ENCODE measurements at regions not wholly inside any gene's neighbourhood (a gene's known extent, or its start where the extent isn't known, plus 50 kb on each side); places are given as distances from the start of the nearest gene placed in this dataset.
A peak's percentile ranks its signal among the peaks of the same experiment; 100 is the strongest.

DNA sequence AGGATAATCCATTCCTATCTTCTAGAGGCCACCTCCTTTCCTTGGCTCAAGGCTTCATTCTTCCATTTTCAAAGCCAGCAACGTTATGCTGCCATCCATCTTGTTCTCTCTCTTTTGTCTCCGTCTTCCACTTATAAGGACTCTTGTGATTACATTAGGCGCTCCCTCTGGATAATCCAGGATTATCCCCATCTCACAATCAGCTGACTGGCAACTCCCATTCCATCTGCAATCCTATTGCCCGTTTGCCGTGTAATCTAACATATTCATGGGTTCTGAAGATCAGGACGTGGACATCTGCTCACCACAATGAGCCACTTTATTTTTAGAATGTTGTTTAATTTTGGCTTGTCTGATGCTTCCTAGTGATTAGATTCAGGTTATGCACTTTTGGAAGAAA lies 89.3 kb downstream of the EBNA1BP2 start:
- H3K27ac Mint-ChIP-seq (ENCODE audit: low read depth, unreplicated experiment) = no peak overlapping the region
- no peak for TF ChIP-seq CTCF (IDR thresholded peaks at IDR 0.05; ENCODE audit: unreplicated experiment)
- H3K4me1 Mint-ChIP-seq (ENCODE audit: insufficient read depth, unreplicated experiment) = no peaks in the 10 kb centered on the region
- no peaks in the 10 kb centered on the region for H3K9me3 Mint-ChIP-seq (ENCODE audit: unreplicated experiment)
- ChIA-PET POLR2A (no interaction called here), CTCF (interaction anchor here (1.3 kb wide), 1 partner anchor 169 kb away, joined by 5 read pairs; no protein-coding TSS in a partner anchor)
- H3K27me3 Mint-ChIP-seq (ENCODE audit: insufficient read depth, unreplicated experiment) = peaks cover 15% of the 10 kb centered on the region
- DNase-seq (ENCODE audit: unreplicated experiment) = no peak
- intact Hi-C loops (cut with micrococcal nuclease) = no loop called here
- no peak overlapping the region for H3K4me3 Mint-ChIP-seq (ENCODE audit: unreplicated experiment)
- H3K36me3 Mint-ChIP-seq (ENCODE audit: insufficient read depth, unreplicated experiment) = no peaks in the 10 kb centered on the region
- no TSS peak for BruUV-seq (replicated peaks)

GRCh38 chr1:43077273-43077672 lies 94.8 kb downstream of the EBNA1BP2 start:
- H3K36me3 Mint-ChIP-seq (ENCODE audit: insufficient read depth, unreplicated experiment) = no peaks in the 10 kb centered on the region
- intact Hi-C loops (cut with micrococcal nuclease) = loop anchor here (10.0 kb wide), 1 partner anchor 148 kb away; no protein-coding TSS in a partner anchor
- no peaks in the 10 kb centered on the region for H3K27me3 Mint-ChIP-seq (ENCODE audit: insufficient read depth, unreplicated experiment)
- H3K27ac Mint-ChIP-seq (ENCODE audit: low read depth, unreplicated experiment) = no peak overlapping the region
- peak; percentile 32 for DNase-seq (ENCODE audit: unreplicated experiment)
- ChIA-PET POLR2A (interaction anchor here (0.8 to 1.3 kb wide), 4 partner anchors 19 to 141 kb away, joined by 3 read pairs; partner anchors contain the start of genes CFAP57 and EBNA1BP2), CTCF (interaction anchor here (0.6 to 8.7 kb wide), 6 partner anchors 8 to 336 kb away, joined by 3 to 309 read pairs (median 3); no protein-coding TSS in a partner anchor)
- TF ChIP-seq CTCF (IDR thresholded peaks at IDR 0.05; ENCODE audit: unreplicated experiment) = no peak
- no TSS peak for BruUV-seq (replicated peaks)
- H3K4me1 Mint-ChIP-seq (ENCODE audit: insufficient read depth, unreplicated experiment) = peaks cover 12% of the 10 kb centered on the region
- H3K4me3 Mint-ChIP-seq (ENCODE audit: unreplicated experiment) = no peak overlapping the region
- no peaks in the 10 kb centered on the region for H3K9me3 Mint-ChIP-seq (ENCODE audit: unreplicated experiment)

DNA sequence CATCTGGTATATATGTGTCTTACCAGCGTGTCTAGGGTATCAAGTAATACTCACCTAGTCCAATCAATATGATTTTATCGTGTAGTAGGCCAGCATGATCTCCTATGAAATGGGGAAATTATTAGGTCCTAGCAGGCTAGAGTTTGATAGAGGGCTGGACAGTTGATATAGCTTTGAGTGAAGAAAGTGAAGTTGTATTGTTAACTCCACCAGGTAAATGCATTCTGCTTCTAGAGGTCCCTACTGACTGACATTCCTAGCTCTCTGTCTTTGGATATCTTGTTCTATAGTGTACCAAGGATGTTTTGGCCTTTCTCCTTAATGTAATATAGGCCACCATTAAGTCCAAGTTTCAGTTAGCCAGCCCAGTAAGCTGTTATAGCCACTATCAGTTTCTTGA lies 97.4 kb downstream of the EBNA1BP2 start:
- ChIA-PET CTCF (interaction anchor here (0.5 to 8.7 kb wide), 16 partner anchors 10 to 304 kb away, joined by 3 to 309 read pairs (median 8); no protein-coding TSS in a partner anchor), POLR2A (interaction anchor here (0.5 to 2.9 kb wide), 4 partner anchors 132 to 739 kb away, joined by 4 to 54 read pairs (median 10); no protein-coding TSS in a partner anchor)
- H3K27ac Mint-ChIP-seq (ENCODE audit: low read depth, unreplicated experiment) = no peak overlapping the region
- TF ChIP-seq CTCF (IDR thresholded peaks at IDR 0.05; ENCODE audit: unreplicated experiment) = no peak
- DNase-seq (ENCODE audit: unreplicated experiment) = no peak
- no peaks in the 10 kb centered on the region for H3K9me3 Mint-ChIP-seq (ENCODE audit: unreplicated experiment)
- intact Hi-C loops (cut with micrococcal nuclease) = loop anchor here (10.0 kb wide), 1 partner anchor 150 kb away; no protein-coding TSS in a partner anchor
- no peaks in the 10 kb centered on the region for H3K36me3 Mint-ChIP-seq (ENCODE audit: insufficient read depth, unreplicated experiment)
- peaks cover 12% of the 10 kb centered on the region for H3K4me1 Mint-ChIP-seq (ENCODE audit: insufficient read depth, unreplicated experiment)
- no TSS peak for BruUV-seq (replicated peaks)
- no peaks in the 10 kb centered on the region for H3K27me3 Mint-ChIP-seq (ENCODE audit: insufficient read depth, unreplicated experiment)
- H3K4me3 Mint-ChIP-seq (ENCODE audit: unreplicated experiment) = no peak overlapping the region

- Mint-ChIP-seq H3K27me3 (ENCODE audit: insufficient read depth, unreplicated experiment) (no peaks in the 10 kb centered on the region), H3K4me3 (ENCODE audit: unreplicated experiment) (no peak overlapping the region), H3K4me1 (ENCODE audit: insufficient read depth, unreplicated experiment) (peaks cover 12% of the 10 kb centered on the region), H3K36me3 (ENCODE audit: insufficient read depth, unreplicated experiment) (no peaks in the 10 kb centered on the region), H3K9me3 (ENCODE audit: unreplicated experiment) (no peaks in the 10 kb centered on the region), H3K27ac (ENCODE audit: low read depth, unreplicated experiment) (no peak overlapping the region)
- POLR2A ChIA-PET = interaction anchor here (0.6 to 2.9 kb wide), 16 partner anchors 10 to 308 kb away, joined by 3 to 54 read pairs (median 6); partner anchors contain the start of genes CFAP57, EBNA1BP2 and ZNF691
- no TSS peak for BruUV-seq (replicated peaks)
- intact Hi-C loops (cut with micrococcal nuclease) = loop anchor here (10.0 kb wide), 1 partner anchor 151 kb away; no protein-coding TSS in a partner anchor
- CTCF ChIA-PET = interaction anchor here (0.6 to 8.7 kb wide), 39 partner anchors 9 to 299 kb away, joined by 3 to 309 read pairs (median 6); partner anchors contain the start of gene TMEM269
- peak; percentile 32 for DNase-seq (ENCODE audit: unreplicated experiment)
- TF ChIP-seq CTCF (IDR thresholded peaks at IDR 0.05; ENCODE audit: unreplicated experiment) = peak; percentile 28
Measured at GRCh38 chr1:43074244-43074643, 97.8 kb downstream of the EBNA1BP2 start.
